OCI-M2 (cell line): ENCODE measurements at regions not wholly inside any gene's neighbourhood (a gene's known extent, or its start where the extent isn't known, plus 50 kb on each side); places are given as distances from the start of the nearest gene placed in this dataset.
"Not testable (repeated sequence)": the region's sequence is repeated elsewhere in the genome, so short reads cannot be mapped to it uniquely, and the experiment has no call there.

Experiments used
- DNase-seq: peaks from one replicate; lab custom pipeline; 2025; ENCODE audit not compliant: unreplicated experiment; lab: John Stamatoyannopoulos, UW

- DNase-seq, result no peak
Measured at GRCh38 chr5:124894541-124894940, 148.1 kb upstream of the ZNF608 start.

GRCh38 chr5:124895236-124895635 lies 148.8 kb upstream of the ZNF608 start:
- no peak for DNase-seq

- DNase-seq, result no peak
Measured at GRCh38 chr5:124901081-124901480, 154.6 kb upstream of the ZNF608 start.

- DNase-seq, result no peak
Measured at GRCh38 chr5:124902097-124902821, 155.8 kb upstream of the ZNF608 start.

- DNase-seq, result no peak
Measured at GRCh38 chr5:124905256-124906130, 159.1 kb upstream of the ZNF608 start.

GRCh38 chr5:124906339-124907097 lies 160.1 kb upstream of the ZNF608 start:
- DNase-seq, result no peak

- no peak for DNase-seq
Measured at GRCh38 chr5:124907098-124907644, 160.7 kb upstream of the ZNF608 start.

GRCh38 chr5:124908581-124909451 lies 162.4 kb upstream of the ZNF608 start:
- no peak for DNase-seq

GRCh38 chr5:124909734-124910133 lies 163.3 kb upstream of the ZNF608 start:
- no peak for DNase-seq

- no peak for DNase-seq
Measured at GRCh38 chr5:124910354-124911016, 164.0 kb upstream of the ZNF608 start.

GRCh38 chr5:124912638-124913328 lies 166.3 kb upstream of the ZNF608 start:
- DNase-seq, result no peak

- DNase-seq, result no peak
Measured at GRCh38 chr5:124913329-124913653, 166.9 kb upstream of the ZNF608 start.

GRCh38 chr5:124916313-124916712 lies 169.9 kb upstream of the ZNF608 start:
- not testable (repeated sequence) for DNase-seq

GRCh38 chr5:124918618-124919017 lies 172.2 kb upstream of the ZNF608 start:
- DNase-seq, result no peak

GRCh38 chr5:124919076-124919475 lies 172.6 kb upstream of the ZNF608 start:
- no peak for DNase-seq

- no peak for DNase-seq
Measured at GRCh38 chr5:124919747-124920525, 173.5 kb upstream of the ZNF608 start.

- no peak for DNase-seq
Measured at GRCh38 chr5:124920909-124921666, 174.6 kb upstream of the ZNF608 start.

GRCh38 chr5:124921694-124922093 lies 175.3 kb upstream of the ZNF608 start:
- no peak for DNase-seq
